WERI-Rb-1 (cell line): ENCODE measurements at regions not wholly inside any gene's neighbourhood (a gene's known extent, or its start where the extent isn't known, plus 50 kb on each side); places are given as distances from the start of the nearest gene placed in this dataset.

Experiments
- DNase-seq: peaks from one replicate; pipeline ENCODE4 v3.0.0-alpha.2; 2020
- H3K27ac ChIP-seq: fragments of 250-450 bp; sonication (Bioruptor Pico); 2 replicates; pipeline ENCODE4 v1.5.1; 2020; ENCODE audit warnings: mild to moderate bottlenecking, moderate library complexity
- H3K27me3 ChIP-seq: fragments of 250-450 bp; sonication (Bioruptor Pico); 2 replicates; pipeline ENCODE4 v1.5.1; 2021; ENCODE audit warnings: mild to moderate bottlenecking, low read depth, moderate library complexity; ENCODE audit not compliant: insufficient read depth, severe bottlenecking
- H3K36me3 ChIP-seq: fragments of 250-450 bp; sonication (Bioruptor Pico); 2 replicates; pipeline ENCODE4 v1.5.1; 2020; ENCODE audit warnings: mild to moderate bottlenecking, moderate library complexity
- H3K4me3 ChIP-seq: 2 replicates; pipeline ENCODE4 v1.5.1; 2011; ENCODE audit warnings: low read depth, mild to moderate bottlenecking, control low read depth, low read length
- H3K9me3 ChIP-seq: fragments of 250-450 bp; sonication (Bioruptor Pico); 2 replicates; pipeline ENCODE4 v1.5.1; 2021; ENCODE audit warnings: mild to moderate bottlenecking, moderate library complexity; ENCODE audit not compliant: severe bottlenecking
- CTCF ChIP-seq: IDR thresholded peaks from 2 replicates; pipeline ENCODE4 v1.5.1; 2011; ENCODE audit warnings: low read depth, mild to moderate bottlenecking, control low read depth, inconsistent platforms, low read length

- no peak for DNase-seq
- Histone ChIP-seq H3K9me3 (no peaks in the 10 kb centered on the region), H3K27me3 (no peaks in the 10 kb centered on the region), H3K27ac (no peak overlapping the region), H3K36me3 (no peaks in the 10 kb centered on the region), H3K4me3 (no peak overlapping the region)
- no peak for TF ChIP-seq CTCF
Measured at GRCh38 chr7:137073571-137074325, 205.3 kb downstream of the CHRM2 start.
